ENCODE measurements at regions not wholly inside any gene's neighbourhood (a gene's known extent, or its start where the extent isn't known, plus 50 kb on each side); places are given as distances from the start of the nearest gene placed in this dataset.
"Not testable (repeated sequence)": the region's sequence is repeated elsewhere in the genome, so short reads cannot be mapped to it uniquely, and the experiment has no call there.

- no peak for DNase-seq
Measured at GRCh38 chr1:55542901-55543504, 327.8 kb upstream of the USP24 start.

- no peak for DNase-seq
Measured at GRCh38 chr1:55541296-55541695, 326.1 kb upstream of the USP24 start.

GRCh38 chr1:55539652-55540512 is 324.7 kb upstream of the USP24 start:
- no peak for DNase-seq

GRCh38 chr1:55538428-55538827 is 323.3 kb upstream of the USP24 start:
- DNase-seq: no peak

GRCh38 chr1:55536545-55536865 is 321.3 kb upstream of the USP24 start:
- DNase-seq: no peak

- DNase-seq: no peak
Measured at GRCh38 chr1:55535724-55536544, 320.8 kb upstream of the USP24 start.

- no peak for DNase-seq
Measured at GRCh38 chr1:55534565-55535121, 319.5 kb upstream of the USP24 start.

- DNase-seq: no peak
Measured at GRCh38 chr1:55531644-55532043, 316.5 kb upstream of the USP24 start.

GRCh38 chr1:55530749-55531478 is 315.8 kb upstream of the USP24 start:
- no peak for DNase-seq

GRCh38 chr1:55529017-55529416 is 313.9 kb upstream of the USP24 start:
- DNase-seq: no peak

GRCh38 chr1:55527831-55528230 is 312.7 kb upstream of the USP24 start:
- no peak for DNase-seq

GRCh38 chr1:55526716-55527115 is 311.6 kb upstream of the USP24 start:
- no peak for DNase-seq

- DNase-seq: no peak
Measured at GRCh38 chr1:55524006-55524405, 308.8 kb upstream of the USP24 start.

GRCh38 chr1:55522982-55523381 is 307.8 kb upstream of the USP24 start:
- no peak for DNase-seq

- DNase-seq: no peak
Measured at GRCh38 chr1:55522353-55522903, 307.3 kb upstream of the USP24 start.

GRCh38 chr1:55520861-55521260 is 305.7 kb upstream of the USP24 start:
- DNase-seq: no peak

- DNase-seq: no peak
Measured at GRCh38 chr1:55519937-55520683, 304.9 kb upstream of the USP24 start.

- DNase-seq: no peak
Measured at GRCh38 chr1:55519276-55519675, 304.1 kb upstream of the USP24 start.

GRCh38 chr1:55517036-55517435 is 301.9 kb upstream of the USP24 start:
- DNase-seq: no peak

GRCh38 chr1:55514571-55514970 is 299.4 kb upstream of the USP24 start:
- DNase-seq: not testable (repeated sequence)

- DNase-seq: no peak
Measured at GRCh38 chr1:55512466-55512865, 297.3 kb upstream of the USP24 start.

GRCh38 chr1:55507578-55507931 is 292.4 kb upstream of the USP24 start:
- DNase-seq: no peak
